Activated naive CD4-positive, alpha-beta T cell treated with anti-CD3 and anti-CD28 coated beads for 36 hours (primary cell): ENCODE measurements at regions not wholly inside any gene's neighbourhood (a gene's known extent, or its start where the extent isn't known, plus 50 kb on each side); places are given as distances from the start of the nearest gene placed in this dataset.
"Not testable (repeated sequence)": the region's sequence is repeated elsewhere in the genome, so short reads cannot be mapped to it uniquely, and the experiment has no call there.

Experiments
- CTCF ChIA-PET: fragments of 350-600 bp; sonication (Branson Sonifier 250); formaldehyde crosslinking; loops from one replicate; lab custom pipeline; 2021; ENCODE audit warnings: antibody characterized with exemption; lab: Charles Lee
- DNase-seq: peaks from one replicate; pipeline ENCODE4 v3.0.0-alpha.2; 2020
- H3K27ac Mint-ChIP-seq: one replicate; pipeline ENCODE4 v1.8.0; 2021; ENCODE audit warnings: mild to moderate bottlenecking, mixed read lengths
- H3K27me3 Mint-ChIP-seq: one replicate; pipeline ENCODE4 v1.8.0; 2021; ENCODE audit warnings: low read depth, mixed read lengths
- H3K36me3 Mint-ChIP-seq: one replicate; pipeline ENCODE4 v1.8.0; 2021; ENCODE audit warnings: low read depth, mixed read lengths
- H3K4me1 Mint-ChIP-seq: one replicate; pipeline ENCODE4 v1.8.0; 2021; ENCODE audit warnings: low read depth, mixed read lengths
- H3K4me3 Mint-ChIP-seq: one replicate; pipeline ENCODE4 v1.8.0; 2021; ENCODE audit warnings: mild to moderate bottlenecking, moderate library complexity, mixed read lengths
- H3K9me3 Mint-ChIP-seq: one replicate; pipeline ENCODE4 v1.8.0; 2021; ENCODE audit warnings: mixed read lengths
- intact Hi-C: fragments of 100-400 bp; cut with micrococcal nuclease; formaldehyde crosslinking; loops from one replicate; pipeline ENCODE4 v1.15.1; 2023

GRCh38 chr6:20332441-20333006 lies 69.2 kb upstream of the E2F3 start:
- CTCF ChIA-PET, result no interaction called here
- no peak for DNase-seq
- Mint-ChIP-seq H3K36me3 (no peaks in the 10 kb centered on the region), H3K4me1 (peaks cover 15% of the 10 kb centered on the region), H3K4me3 (no peak overlapping the region), H3K27me3 (no peaks in the 10 kb centered on the region), H3K27ac (no peak overlapping the region), H3K9me3 (no peaks in the 10 kb centered on the region)
- intact Hi-C loops, result no loop called here

- DNase-seq, result no peak
- H3K27me3 Mint-ChIP-seq, result no peaks in the 10 kb centered on the region
- H3K27ac Mint-ChIP-seq, result no peak overlapping the region
- H3K4me3 Mint-ChIP-seq, result no peak overlapping the region
- CTCF ChIA-PET, result no interaction called here
- H3K4me1 Mint-ChIP-seq, result peaks cover 15% of the 10 kb centered on the region
- intact Hi-C loops, result no loop called here
- H3K36me3 Mint-ChIP-seq, result no peaks in the 10 kb centered on the region
- no peaks in the 10 kb centered on the region for H3K9me3 Mint-ChIP-seq
Observed at GRCh38 chr6:20333721-20334269, 67.9 kb upstream of the E2F3 start.

GRCh38 chr6:20334334-20334733 lies 67.3 kb upstream of the E2F3 start:
- CTCF ChIA-PET, result interaction anchor here (0.6 kb wide), 1 partner anchor 354 kb away, joined by 3 read pairs; no protein-coding TSS in a partner anchor
- Mint-ChIP-seq H3K27ac (no peak overlapping the region), H3K36me3 (no peaks in the 10 kb centered on the region), H3K4me3 (no peak overlapping the region), H3K4me1 (peaks cover 15% of the 10 kb centered on the region), H3K27me3 (no peaks in the 10 kb centered on the region), H3K9me3 (no peaks in the 10 kb centered on the region)
- no peak for DNase-seq
- intact Hi-C loops, result no loop called here

- Mint-ChIP-seq H3K4me3 (no peak overlapping the region), H3K27me3 (no peaks in the 10 kb centered on the region)
Observed at GRCh38 chr6:20334962-20335361, 66.7 kb upstream of the E2F3 start.

GRCh38 chr6:20335872-20336271 lies 65.8 kb upstream of the E2F3 start:
- intact Hi-C loops, result loop anchor here (2.0 kb wide), 2 partner anchors 31 to 65 kb away; partner anchors contain the start of gene E2F3
- H3K27ac Mint-ChIP-seq, result peak overlapping the region; percentile 79
- CTCF ChIA-PET, result interaction anchor here (1.1 to 2.0 kb wide), 3 partner anchors 10 to 68 kb away, joined by 3 to 5 read pairs (median 4); no protein-coding TSS in a partner anchor
- no peaks in the 10 kb centered on the region for H3K9me3 Mint-ChIP-seq
- peaks cover 15% of the 10 kb centered on the region for H3K4me1 Mint-ChIP-seq
- no peaks in the 10 kb centered on the region for H3K36me3 Mint-ChIP-seq
- peak overlapping the region; percentile 71 for H3K4me3 Mint-ChIP-seq
- H3K27me3 Mint-ChIP-seq, result no peaks in the 10 kb centered on the region
- DNase-seq, result no peak

More at GRCh38 chr6:20334962-20335361, 66.7 kb upstream of the E2F3 start:
- CTCF ChIA-PET, result interaction anchor here (0.6 to 2.0 kb wide), 4 partner anchors 9 to 353 kb away, joined by 3 to 5 read pairs (median 4); no protein-coding TSS in a partner anchor
- no peak for DNase-seq
- no peaks in the 10 kb centered on the region for H3K9me3 Mint-ChIP-seq
- no peaks in the 10 kb centered on the region for H3K36me3 Mint-ChIP-seq
- no peak overlapping the region for H3K27ac Mint-ChIP-seq
- H3K4me1 Mint-ChIP-seq, result peaks cover 15% of the 10 kb centered on the region
- intact Hi-C loops, result no loop called here

GRCh38 chr6:20338156-20338555 lies 63.5 kb upstream of the E2F3 start:
- peaks cover 16% of the 10 kb centered on the region for H3K4me1 Mint-ChIP-seq
- no peaks in the 10 kb centered on the region for H3K36me3 Mint-ChIP-seq
- CTCF ChIA-PET, result interaction anchor here (0.6 kb wide), 1 partner anchor 215 kb away, joined by 3 read pairs; no protein-coding TSS in a partner anchor
- no peaks in the 10 kb centered on the region for H3K9me3 Mint-ChIP-seq
- H3K4me3 Mint-ChIP-seq, result no peak overlapping the region
- no peak overlapping the region for H3K27ac Mint-ChIP-seq
- intact Hi-C loops, result no loop called here
- no peak for DNase-seq
- no peaks in the 10 kb centered on the region for H3K27me3 Mint-ChIP-seq

GRCh38 chr6:20340068-20340848 lies 61.4 kb upstream of the E2F3 start:
- no peaks in the 10 kb centered on the region for H3K36me3 Mint-ChIP-seq
- no peaks in the 10 kb centered on the region for H3K27me3 Mint-ChIP-seq
- intact Hi-C loops, result no loop called here
- H3K4me1 Mint-ChIP-seq, result peaks cover 12% of the 10 kb centered on the region
- CTCF ChIA-PET, result no interaction called here
- H3K27ac Mint-ChIP-seq, result no peak overlapping the region
- DNase-seq, result no peak
- no peak overlapping the region for H3K4me3 Mint-ChIP-seq
- H3K9me3 Mint-ChIP-seq, result no peaks in the 10 kb centered on the region

- H3K27ac Mint-ChIP-seq, result no peak overlapping the region
- no peak for DNase-seq
- H3K9me3 Mint-ChIP-seq, result no peaks in the 10 kb centered on the region
- intact Hi-C loops, result no loop called here
- no peak overlapping the region for H3K4me3 Mint-ChIP-seq
- no peaks in the 10 kb centered on the region for H3K27me3 Mint-ChIP-seq
- no peaks in the 10 kb centered on the region for H3K36me3 Mint-ChIP-seq
- CTCF ChIA-PET, result no interaction called here
- peaks cover 7% of the 10 kb centered on the region for H3K4me1 Mint-ChIP-seq
Observed at GRCh38 chr6:20341096-20341495, 60.6 kb upstream of the E2F3 start.

GRCh38 chr6:20341564-20341963 lies 60.1 kb upstream of the E2F3 start:
- CTCF ChIA-PET, result no interaction called here
- H3K4me1 Mint-ChIP-seq, result peaks cover 3% of the 10 kb centered on the region
- intact Hi-C loops, result no loop called here
- H3K9me3 Mint-ChIP-seq, result no peaks in the 10 kb centered on the region
- no peaks in the 10 kb centered on the region for H3K36me3 Mint-ChIP-seq
- no peak for DNase-seq
- no peaks in the 10 kb centered on the region for H3K27me3 Mint-ChIP-seq
- H3K4me3 Mint-ChIP-seq, result no peak overlapping the region
- no peak overlapping the region for H3K27ac Mint-ChIP-seq

GRCh38 chr6:20346948-20347347 lies 54.7 kb upstream of the E2F3 start:
- H3K27me3 Mint-ChIP-seq, H3K9me3 Mint-ChIP-seq, DNase-seq, H3K4me3 Mint-ChIP-seq, intact Hi-C loops, H3K4me1 Mint-ChIP-seq, H3K36me3 Mint-ChIP-seq, H3K27ac Mint-ChIP-seq: not testable (repeated sequence)
- CTCF ChIA-PET, result interaction anchor here (1.6 kb wide), 1 partner anchor 9 kb away, joined by 3 read pairs; no protein-coding TSS in a partner anchor

- H3K9me3 Mint-ChIP-seq, result peaks cover 5% of the 10 kb centered on the region
- CTCF ChIA-PET, result no interaction called here
- H3K4me1 Mint-ChIP-seq, result no peaks in the 10 kb centered on the region
- H3K36me3 Mint-ChIP-seq, result no peaks in the 10 kb centered on the region
- no peak for DNase-seq
- H3K27me3 Mint-ChIP-seq, result no peaks in the 10 kb centered on the region
- intact Hi-C loops, result no loop called here
- H3K4me3 Mint-ChIP-seq, result no peak overlapping the region
- no peak overlapping the region for H3K27ac Mint-ChIP-seq
Observed at GRCh38 chr6:20348041-20348440, 53.6 kb upstream of the E2F3 start.

- H3K4me1 Mint-ChIP-seq, result no peaks in the 10 kb centered on the region
- H3K27me3 Mint-ChIP-seq, result no peaks in the 10 kb centered on the region
- no peak overlapping the region for H3K4me3 Mint-ChIP-seq
- CTCF ChIA-PET, result no interaction called here
- H3K27ac Mint-ChIP-seq, result no peak overlapping the region
- H3K36me3 Mint-ChIP-seq, result peaks cover 2% of the 10 kb centered on the region
- intact Hi-C loops, result no loop called here
- peaks cover 10% of the 10 kb centered on the region for H3K9me3 Mint-ChIP-seq
- no peak for DNase-seq
Observed at GRCh38 chr6:20349225-20349624, 52.5 kb upstream of the E2F3 start.
